CD4-positive, alpha-beta T cell treated with Interleukin-6 for 4 hours (primary cell): ENCODE measurements at regions not wholly inside any gene's neighbourhood (a gene's known extent, or its start where the extent isn't known, plus 50 kb on each side); places are given as distances from the start of the nearest gene placed in this dataset.

Experiments
- DNase-seq: peaks from one replicate; pipeline ENCODE4 v3.0.0-alpha.2; 2020; ENCODE audit warnings: mixed read lengths

GRCh38 chr9:79425840-79426239 is 145.9 kb upstream of the TLE4 start:
- DNase-seq: no peak

- no peak for DNase-seq
Measured at GRCh38 chr9:79428422-79428821, 143.3 kb upstream of the TLE4 start.

GRCh38 chr9:79430619-79431018 is 141.1 kb upstream of the TLE4 start:
- no peak for DNase-seq

GRCh38 chr9:79431019-79431679 is 140.6 kb upstream of the TLE4 start:
- no peak for DNase-seq

- no peak for DNase-seq
Measured at GRCh38 chr9:79432485-79432884, 139.3 kb upstream of the TLE4 start.

- no peak for DNase-seq
Measured at GRCh38 chr9:79433703-79434102, 138.1 kb upstream of the TLE4 start.

- DNase-seq: peak; percentile 18
Measured at GRCh38 chr9:79439221-79439620, 132.5 kb upstream of the TLE4 start.

- DNase-seq: no peak
Measured at GRCh38 chr9:79446523-79447307, 125.0 kb upstream of the TLE4 start.

- DNase-seq: no peak
Measured at GRCh38 chr9:79447308-79447605, 124.5 kb upstream of the TLE4 start.

- no peak for DNase-seq
Measured at GRCh38 chr9:79447762-79448161, 124.0 kb upstream of the TLE4 start.

GRCh38 chr9:79452265-79452664 is 119.5 kb upstream of the TLE4 start:
- DNase-seq: no peak

GRCh38 chr9:79461712-79462111 is 110.1 kb upstream of the TLE4 start:
- no peak for DNase-seq

- no peak for DNase-seq
Measured at GRCh38 chr9:79465156-79465555, 106.6 kb upstream of the TLE4 start.

GRCh38 chr9:79469164-79469563 is 102.6 kb upstream of the TLE4 start:
- no peak for DNase-seq

GRCh38 chr9:79470954-79471353 is 100.8 kb upstream of the TLE4 start:
- no peak for DNase-seq

- DNase-seq: peak; percentile 57
Measured at GRCh38 chr9:79471580-79472543, 99.9 kb upstream of the TLE4 start.

- no peak for DNase-seq
Measured at GRCh38 chr9:79473704-79474103, 98.1 kb upstream of the TLE4 start.

GRCh38 chr9:79477241-79477840 is 94.4 kb upstream of the TLE4 start:
- DNase-seq: no peak

GRCh38 chr9:79477955-79478771 is 93.6 kb upstream of the TLE4 start:
- peak; percentile 37 for DNase-seq

GRCh38 chr9:79480639-79481038 is 91.1 kb upstream of the TLE4 start:
- no peak for DNase-seq

- DNase-seq: no peak
Measured at GRCh38 chr9:79481846-79482477, 89.8 kb upstream of the TLE4 start.

GRCh38 chr9:79485258-79485657 is 86.5 kb upstream of the TLE4 start:
- no peak for DNase-seq
